Activated T-cell treated with anti-CD3 and anti-CD28 coated beads for 4 hours (primary cell): ENCODE measurements at regions not wholly inside any gene's neighbourhood (a gene's known extent, or its start where the extent isn't known, plus 50 kb on each side); places are given as distances from the start of the nearest gene placed in this dataset.
"Not testable (repeated sequence)": the region's sequence is repeated elsewhere in the genome, so short reads cannot be mapped to it uniquely, and the experiment has no call there.

Source experiments
- DNase-seq: peaks from one replicate; pipeline ENCODE4 v3.0.0-alpha.2; 2020

DNA sequence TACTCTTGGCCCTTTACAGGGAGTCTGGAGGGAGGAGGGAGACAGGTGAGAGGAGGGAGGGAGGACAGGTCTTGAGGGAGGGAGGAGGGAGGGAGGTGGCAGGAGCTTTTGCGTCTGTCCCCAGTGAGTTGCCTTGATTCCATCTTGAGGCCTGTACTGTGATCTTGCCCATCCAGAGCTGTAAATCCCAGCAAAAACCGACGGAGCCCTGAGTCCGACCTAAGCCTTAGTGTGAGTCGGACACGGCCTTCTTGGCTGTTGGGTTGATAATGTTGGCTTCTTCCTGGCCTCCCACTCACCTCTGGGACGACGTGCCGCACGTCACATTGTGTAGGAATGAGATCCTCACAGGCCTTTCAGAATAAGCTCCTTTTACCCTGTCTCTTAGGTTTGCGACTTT, 72.5 kb downstream of the RGS12 start:
- DNase-seq = no peak

DNA sequence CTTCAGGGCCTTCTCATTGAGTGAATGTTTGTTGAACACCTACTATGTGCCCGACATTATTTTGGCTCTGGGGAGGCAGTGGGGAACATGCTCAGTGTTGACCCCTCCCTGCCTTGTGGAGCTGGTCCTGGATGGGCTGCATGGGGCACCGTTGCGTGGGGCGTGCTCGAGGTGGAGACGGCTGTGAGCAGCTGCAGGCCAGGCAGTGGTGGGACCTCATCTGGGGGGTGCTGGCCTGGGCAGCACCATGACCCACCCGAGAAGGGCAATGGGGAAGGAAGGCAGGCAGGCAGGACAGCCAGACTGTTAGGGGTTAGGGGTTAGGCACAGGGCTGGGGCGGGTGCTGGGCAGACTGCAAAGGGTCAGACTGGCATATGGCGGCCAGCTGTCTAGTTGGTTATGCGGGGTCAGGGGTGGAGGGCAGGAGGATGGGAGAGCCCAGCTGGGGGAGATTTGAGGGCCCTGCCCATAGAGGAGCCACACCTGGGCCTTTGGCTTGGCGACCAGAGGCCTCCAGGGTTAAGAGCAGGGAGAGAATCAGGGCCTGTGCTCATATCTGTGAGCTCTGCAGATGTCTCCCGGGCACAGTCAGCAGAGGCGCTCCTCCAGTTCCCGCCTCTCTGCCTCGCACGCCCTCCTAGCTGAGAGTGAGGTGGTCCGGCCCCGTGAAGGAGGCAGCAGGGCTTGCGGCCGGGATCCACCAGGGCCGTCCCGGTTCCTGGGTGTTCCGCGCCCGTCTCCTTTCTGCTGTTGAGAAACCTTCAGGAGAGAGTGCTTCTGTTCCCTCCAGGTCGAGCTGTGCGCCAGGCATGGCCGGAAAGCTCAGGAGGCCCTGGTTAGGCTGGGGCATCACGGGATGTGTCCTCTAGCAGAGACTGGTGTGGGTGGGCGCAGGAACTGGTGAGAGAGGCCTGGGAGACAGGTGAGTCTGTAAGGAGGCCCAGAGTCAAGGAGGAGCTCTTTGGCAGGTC, 73.3 kb downstream of the RGS12 start:
- DNase-seq = no peak

DNA sequence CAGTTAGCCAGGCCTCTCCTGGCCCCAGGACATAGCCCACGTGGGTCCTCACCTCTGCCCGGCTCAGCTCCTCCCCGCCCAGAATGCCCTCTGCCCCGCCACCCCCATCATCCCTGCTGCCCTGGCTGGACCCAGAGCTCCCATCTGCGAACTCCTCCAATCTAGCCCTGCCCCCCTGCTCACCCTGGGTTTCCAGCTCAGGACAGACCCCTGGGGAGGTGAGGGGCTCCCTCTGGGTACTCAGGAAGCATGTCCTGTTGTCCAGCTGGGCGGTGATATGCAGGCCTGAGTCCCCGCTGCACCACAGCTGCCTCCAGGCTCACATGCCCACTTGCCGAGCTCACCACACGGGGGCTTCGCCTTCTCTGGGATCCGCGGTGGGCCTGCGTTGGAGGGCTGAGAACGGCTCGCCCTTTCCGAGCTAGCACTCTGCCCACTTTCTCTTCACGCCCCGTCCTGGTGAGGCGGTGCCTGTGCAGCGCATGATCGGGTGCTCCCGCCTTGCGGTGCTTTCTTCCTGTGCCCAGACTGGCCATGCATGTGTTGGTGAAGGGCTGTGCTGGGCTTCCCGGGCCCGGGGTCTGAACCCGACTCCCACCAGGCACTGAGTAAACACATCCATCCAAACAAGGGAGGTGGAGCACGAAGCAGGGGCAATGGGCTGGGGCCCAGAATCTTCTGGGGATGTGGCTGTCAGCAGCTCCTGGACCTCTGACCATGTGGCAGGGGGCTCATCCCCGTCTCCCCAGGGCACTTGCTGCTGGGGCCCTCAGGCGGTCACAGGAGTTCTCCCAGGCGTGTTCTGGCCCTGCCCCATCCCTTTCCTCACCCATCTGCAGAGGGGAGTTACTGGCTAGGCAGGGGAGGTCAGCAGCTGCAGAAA, 74.3 kb downstream of the RGS12 start:
- DNase-seq = no peak

DNA sequence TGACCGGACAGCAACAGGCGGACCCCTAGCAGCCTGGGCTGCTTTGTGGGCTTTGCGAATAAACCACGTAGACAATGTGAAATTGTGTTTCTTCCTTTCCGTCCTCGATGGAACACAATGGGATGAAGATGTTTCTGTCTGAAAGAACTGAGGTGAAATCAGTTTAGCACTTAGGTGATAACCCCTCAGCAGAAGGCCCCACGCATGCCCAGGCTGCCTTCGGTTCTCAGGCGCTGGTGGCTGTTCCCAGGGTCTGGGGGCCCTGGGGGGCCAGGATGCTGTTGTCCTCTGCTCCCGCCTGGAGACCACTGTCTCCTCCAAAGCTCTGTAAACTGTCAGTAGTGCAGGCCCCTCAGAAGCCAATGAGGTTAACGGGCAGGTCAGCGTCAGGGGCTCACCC, 73.9 kb upstream of the HGFAC start:
- DNase-seq = no peak

DNA sequence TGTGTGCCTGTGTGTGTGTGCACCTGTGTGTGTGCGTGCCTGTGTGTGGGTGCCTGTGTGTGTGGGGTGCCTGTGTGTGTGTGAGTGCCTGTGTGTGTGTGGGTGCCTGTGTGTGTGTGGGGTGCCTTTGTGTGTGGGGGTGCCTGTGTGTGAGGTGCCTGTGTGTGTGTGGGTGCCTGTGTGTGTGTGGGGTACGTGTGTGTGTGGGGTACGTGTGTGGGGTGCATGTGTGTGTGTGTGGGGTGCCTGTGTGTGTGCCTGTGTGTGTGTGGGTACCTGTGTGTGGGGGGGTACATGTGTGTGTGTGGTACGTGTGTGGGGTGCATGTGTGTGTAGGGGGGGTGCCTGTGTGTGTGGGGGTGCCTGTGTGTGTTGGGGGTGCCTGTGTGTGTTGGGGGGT, 73.4 kb upstream of the HGFAC start:
- no peak for DNase-seq

DNA sequence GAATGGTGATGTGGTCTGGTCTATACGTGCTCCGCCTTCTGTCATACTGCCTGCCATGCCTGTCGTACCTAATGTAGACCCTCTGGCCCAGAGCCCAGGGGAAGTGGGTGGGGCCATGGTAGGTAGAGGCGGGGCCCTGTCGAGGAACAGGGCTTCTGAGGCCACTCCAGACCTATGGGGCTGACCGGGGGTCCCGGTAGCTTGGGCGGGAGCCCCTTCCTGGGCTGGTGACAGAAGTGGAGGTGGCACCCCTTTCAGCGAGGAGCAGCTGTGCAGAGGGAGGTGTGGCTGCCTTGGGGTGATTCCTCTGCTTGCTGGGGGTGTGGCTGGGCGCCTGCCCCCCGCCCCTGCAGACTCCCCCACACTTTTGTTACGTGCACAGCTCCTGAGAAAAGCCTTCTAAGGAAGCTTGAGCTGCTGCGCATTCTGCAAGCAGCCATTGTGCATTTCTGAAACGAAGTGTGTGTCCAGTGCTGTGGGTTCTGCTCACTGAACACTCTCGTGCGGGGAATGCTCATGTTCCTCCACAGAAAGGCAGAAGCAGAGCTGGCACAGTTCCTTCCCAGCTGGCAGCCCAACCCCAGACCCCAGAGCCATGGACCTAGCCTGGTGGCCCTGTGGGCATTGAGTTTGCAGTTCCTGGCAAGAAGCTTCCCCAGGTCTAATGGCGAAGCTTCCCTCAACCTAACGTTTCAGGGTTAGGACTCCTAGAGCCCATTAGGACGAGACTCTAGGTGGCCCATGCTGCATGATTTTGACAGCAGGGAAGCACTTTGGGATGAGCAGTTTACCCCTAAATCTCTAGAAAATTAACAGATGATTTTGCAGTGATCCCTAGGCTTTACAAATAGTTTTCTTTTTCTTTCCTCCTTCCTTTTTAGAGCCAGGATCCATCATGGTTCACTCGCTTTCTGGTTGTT, 72.7 kb upstream of the HGFAC start:
- DNase-seq = peak; percentile 4

DNA sequence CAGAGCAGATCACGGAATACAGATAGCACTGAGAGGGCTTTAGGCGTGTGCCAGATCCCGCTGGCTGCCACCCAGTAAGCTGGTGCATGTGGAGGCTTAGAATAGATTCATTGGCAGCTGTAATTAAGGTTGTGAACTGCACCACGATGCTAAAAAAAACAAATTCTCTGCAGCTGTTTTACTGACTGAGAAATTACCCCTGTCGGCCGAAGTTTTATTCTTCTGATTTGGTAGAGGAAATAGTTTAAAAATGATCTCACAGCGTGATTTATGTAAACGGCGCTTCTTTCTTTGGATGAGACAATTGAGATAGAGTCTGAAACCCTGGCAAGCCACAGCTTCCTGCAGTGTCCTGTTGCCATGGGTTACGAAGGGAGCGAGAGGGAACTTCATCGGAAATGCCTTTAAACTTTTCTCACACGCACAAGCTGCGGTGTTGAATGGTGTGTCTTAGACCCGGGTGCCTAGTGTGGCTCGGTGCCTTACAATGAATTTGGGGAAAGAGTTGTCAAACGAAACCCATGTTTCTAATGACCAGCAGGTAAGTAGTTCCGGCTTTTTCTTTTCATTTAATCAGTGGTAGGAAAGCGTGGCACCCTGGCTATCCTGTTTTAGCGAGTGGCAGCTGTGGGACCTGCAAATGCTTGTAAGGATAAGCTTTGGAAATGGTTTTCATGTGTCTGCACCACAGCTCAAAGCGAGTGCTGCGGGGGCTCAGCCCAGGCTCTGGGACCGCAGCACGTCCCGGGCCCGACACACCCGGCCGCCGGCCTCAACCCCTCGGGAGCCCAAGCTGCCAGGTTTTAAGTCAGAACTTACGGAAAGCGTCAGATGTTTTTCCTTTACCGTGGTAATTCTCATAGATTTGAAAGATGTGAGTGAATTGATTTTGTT, 71.7 kb upstream of the HGFAC start:
- no peak for DNase-seq

DNA sequence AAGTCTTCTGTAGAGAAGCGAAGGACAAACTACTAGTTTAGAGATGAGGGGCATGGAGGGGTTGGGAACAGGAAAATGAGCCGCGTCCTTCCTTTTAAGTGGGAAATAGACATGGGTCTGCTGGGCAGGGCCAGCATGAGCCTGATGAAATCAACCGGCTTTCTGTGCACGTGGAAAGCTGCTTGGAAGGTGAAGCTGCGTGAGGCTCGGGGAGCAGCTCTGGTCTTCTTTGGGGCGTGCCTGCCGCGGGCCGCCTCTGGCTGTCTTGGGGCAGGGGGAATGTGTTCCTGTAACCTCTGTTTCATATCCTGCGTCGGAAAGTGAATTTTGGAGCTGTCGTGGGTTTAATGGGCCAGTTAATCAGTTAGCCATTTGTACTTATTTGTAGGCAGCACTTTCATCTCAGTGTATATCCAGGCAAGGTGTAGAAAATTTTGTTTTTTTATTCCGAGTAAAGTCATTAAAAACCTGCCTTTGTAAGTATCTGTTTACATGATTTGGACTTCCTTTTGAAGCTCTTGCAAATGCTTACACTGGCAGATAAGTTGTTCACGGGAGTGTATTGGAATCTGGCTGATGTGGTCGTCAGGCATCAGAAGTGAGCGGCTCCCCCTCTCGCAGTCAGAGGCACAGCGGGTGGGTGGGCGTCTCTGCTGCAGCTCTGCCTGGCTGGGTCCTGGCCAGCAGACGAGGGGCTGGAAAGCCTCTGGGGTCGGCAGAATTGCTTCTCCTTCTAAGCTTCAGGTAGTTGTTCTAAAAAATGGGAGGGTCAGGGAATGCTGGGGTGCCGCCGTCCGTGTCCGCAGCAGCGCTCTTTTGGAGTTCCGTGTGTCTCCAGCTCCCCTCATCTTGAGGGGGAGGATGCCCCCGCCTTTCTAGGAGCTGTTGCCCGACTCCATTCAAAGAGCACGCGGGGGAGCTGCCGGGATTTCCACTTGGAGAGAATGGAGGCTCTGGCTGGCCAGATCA, 70.5 kb upstream of the HGFAC start:
- no peak for DNase-seq

DNA sequence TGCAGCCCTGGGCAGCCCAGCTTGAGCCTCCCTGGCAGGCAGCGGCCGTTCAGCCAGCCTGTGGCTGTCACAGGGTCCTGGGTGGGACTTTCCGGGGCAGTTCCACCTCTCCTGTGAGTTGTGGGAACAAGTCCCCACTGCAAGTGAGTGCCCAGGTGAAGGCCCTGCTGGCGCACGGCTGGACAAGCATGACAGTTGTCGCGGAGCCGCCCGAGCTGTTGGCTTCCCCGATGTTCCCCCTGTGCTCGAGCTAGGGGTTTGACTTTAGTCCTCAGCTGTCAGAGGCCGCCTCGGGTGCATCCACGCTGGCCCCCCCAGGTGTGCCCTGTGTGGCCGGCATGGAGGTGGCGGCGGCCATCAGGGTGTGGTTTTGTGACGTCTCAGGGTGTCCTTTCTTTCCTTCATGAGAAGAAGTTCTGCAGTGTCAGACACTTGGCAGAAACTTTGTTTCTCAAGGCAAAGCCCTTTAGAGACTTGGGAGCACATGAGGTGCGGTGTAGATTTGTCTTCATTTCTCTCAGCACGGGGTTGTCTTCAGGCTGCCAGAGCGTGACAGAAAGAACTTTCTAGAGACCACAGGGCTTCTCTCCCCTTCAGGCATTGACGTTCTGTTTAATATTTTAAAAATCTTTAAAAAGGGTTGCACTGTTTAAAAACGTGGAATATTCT, 69.4 kb upstream of the HGFAC start:
- DNase-seq = no peak

DNA sequence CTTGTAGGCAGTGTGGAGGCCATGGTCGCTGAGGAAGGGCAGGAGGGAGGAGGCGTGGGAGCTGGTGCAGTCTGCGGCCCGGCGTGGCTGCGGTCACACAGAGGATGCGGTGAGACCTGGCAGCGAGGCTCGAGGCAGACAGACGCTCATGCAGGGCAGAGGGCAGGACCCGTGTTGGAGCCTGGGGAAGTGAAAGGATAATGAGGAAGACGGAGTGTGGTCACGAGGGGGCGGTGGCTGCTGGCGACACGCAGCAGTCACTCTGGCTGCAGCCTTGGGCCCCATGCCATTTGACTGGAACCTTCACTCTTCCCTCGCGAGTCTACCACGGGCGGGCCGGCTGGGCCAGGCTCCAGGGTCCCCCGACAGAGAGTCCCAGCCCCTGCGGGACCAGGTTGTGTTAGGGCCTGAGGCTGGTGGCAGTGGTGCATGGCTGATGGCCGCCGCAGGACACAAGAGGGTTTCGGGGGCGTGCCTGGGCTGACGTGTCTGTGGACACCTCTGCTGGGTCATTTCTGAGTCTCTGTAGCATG, 68.8 kb upstream of the HGFAC start:
- no peak for DNase-seq

DNA sequence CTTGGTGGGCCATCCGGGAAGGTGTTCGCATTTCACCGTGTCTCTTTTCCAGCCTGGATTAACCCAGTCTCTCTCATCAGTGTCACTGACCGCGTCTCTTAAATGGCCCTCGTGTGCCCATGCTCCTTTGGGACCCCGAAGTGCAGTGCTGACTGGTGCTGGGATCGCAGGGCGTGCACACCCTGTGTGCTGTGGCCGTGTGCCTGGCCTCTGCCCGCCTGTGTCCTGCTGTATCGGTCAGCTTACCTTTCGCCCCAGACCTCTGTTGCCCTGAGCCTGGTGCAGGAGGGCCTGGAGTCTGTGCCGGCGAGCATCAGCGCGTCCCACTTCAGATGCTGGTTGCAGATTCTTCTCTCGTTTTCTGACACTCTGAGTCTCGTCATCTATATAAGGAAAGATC, 68.3 kb upstream of the HGFAC start:
- DNase-seq = no peak

DNA sequence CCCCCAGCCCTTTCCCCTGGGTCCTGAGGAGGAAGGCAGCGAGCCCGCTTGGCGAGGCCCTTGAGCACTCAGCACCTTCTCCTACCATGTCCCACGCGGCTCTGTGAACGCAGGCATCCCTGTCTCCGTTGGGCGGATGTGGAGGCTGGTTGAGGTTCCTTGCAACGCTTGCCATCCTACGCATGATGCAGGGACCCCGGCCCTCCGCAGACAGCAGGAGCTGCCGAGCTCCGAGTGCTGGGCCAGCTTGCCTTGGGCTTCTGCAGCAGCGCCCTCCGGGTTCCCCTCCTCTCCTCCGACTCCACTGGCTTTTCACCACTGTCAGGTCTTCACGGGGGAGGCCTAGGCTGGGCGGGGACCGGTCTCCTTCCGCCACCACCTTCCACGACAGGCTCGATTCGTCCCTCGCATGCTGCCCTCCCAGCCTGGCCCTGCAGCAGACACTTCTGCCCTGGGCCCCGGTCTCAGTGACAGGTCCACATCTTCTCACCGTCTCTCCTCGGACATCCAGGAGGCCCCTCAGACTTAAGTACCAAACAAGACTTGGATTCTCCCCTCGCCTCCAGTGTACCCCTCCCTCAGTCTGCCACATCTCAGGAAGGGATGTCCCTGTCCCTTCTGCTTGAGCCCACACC, 67.6 kb upstream of the HGFAC start:
- DNase-seq = no peak

DNA sequence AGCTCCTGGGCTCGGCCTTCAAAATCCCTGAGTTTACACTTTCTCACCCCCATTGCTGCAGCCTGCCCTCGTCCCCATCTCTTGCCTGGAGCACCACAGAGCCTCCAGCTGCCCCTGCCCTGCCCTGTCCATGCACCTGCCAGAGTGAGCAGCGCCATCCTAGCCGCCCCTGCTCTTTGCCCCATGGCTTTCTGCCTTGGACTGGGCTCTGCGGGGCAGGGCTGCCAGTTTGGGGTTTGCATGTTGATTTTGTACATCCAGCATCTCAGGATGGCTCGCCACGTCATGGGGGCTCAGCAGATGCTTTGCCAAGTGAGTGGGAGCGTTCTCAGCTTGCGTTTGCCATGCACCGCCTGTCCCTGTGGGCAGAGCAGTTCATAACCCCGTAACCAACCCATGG, 67.1 kb upstream of the HGFAC start:
- no peak for DNase-seq

DNA sequence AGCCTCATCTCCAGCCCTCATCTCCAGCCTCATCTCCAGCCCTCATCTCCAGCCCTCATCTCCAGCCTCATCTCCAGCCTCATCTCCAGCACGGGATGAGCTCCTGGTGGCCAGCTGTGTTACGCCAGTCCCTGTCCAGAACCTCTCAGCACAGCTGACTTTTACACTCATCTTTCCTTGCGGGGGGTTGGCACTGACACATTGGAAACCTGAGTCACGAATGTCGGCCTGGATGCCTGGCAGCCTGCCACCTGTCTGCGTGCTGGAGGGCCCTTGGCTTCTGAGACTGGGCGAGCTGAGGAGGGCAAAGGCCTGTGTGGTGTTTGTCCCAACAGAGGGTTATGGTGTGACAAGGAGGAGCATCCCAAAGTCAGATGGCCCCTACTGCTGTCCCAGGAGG, 66.1 kb upstream of the HGFAC start:
- no peak for DNase-seq

DNA sequence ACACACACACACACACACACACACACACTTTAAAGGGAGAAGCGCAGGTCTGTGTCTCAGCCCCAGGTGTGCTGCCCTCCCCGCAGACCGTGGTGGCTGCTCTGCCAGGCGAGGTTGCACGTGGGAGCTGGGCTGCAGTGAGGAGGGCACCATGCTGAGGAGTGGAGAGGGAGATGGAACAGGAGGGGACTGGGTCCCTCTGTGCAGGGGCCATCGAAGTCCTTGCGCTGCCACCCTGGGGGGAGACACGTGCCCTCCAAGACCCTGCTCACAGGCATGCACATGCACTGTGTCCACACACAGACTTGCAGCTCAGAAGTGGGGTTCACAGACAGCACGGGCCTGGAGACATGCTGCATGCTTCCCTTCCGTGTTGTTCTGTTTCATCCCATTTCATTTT, 65.5 kb upstream of the HGFAC start:
- DNase-seq = no peak

DNA sequence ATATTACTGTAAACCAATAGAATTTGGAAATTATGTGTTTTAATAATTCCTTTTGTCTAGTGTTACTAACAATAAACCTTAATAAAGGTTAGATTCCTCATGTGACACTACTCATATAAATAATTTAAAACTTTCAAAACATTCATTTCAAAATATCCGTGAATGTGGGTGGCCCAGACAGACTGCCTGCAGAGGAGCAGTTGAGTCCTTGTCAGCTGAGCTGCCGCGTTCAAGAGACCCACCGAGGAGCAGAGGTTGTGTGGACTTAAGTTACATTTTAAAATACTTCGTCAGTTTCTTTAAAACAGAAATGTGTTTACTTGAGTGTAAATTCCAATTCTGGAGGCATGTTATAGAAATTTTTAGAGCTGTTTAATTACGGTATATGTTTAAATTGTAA, 64.2 kb upstream of the HGFAC start:
- no peak for DNase-seq

DNA sequence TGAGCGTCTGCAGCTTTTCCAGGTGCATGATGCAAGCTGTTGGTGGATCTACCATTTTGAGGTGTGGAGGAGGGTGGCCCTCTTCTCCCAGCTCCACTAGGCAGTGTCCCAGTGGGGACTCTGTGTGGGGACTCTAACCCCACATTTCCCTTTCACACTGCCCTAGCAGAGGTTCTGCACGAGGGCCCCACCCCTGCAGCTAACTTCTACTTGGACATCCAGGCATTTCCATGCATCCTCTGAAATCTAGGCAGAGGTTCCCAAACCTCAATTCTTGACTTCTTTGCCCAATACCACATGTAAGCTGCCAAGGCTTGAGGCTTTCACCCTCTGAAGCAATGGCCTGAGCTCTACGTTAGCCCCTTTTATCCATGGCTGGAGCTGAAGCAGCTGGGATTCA, 61.4 kb upstream of the HGFAC start:
- not testable (repeated sequence) for DNase-seq

DNA sequence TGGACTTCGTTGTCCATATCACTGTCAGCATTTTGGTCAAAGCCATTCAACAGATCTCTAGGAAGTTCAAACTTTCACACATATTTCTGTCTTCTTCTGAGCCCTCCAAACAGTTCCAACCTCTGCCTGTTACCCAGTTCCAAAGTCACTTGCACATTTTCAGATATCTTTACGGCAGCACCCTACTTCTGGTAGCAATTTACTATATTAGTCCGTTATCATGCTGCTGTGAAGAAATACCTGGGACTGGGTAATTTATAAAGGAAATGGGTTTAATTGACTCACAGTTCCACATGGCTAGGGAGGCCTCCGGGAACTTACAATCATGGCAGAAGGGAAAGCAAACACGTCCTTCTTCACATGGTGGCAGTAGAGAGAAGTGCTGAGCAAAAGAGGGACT, 60.6 kb upstream of the HGFAC start:
- not testable (repeated sequence) for DNase-seq

DNA sequence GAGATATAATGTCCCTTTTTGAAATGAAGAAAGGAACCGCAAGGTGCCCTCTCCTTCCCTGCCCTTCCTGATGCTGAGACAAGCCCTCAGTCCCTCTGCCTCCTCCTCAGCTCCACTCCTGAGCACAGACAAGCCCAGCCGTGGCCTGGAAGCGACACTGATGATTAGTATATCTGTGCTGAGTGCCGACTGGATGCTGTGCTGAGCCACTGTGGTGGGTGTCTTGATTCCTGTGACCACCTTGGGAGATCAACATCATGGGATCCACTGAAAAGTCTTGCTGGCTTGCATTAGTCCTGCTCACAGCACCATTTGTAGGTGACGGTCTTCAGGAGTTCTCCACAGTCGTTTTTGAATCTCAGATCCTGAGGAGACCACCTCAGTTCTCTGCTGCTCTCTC, 59.5 kb upstream of the HGFAC start:
- no peak for DNase-seq
